Right forelimb (tissue), 1 donor: ENCODE measurements at regions not wholly inside any gene's neighbourhood (a gene's known extent, or its start where the extent isn't known, plus 50 kb on each side); places are given as distances from the start of the nearest gene placed in this dataset.

Source experiments
- DNase-seq: peaks from one replicate; pipeline ENCODE4 v3.0.0-alpha.2; 2018

GRCh38 chr20:22305381-22305780 is 279.0 kb downstream of the FOXA2 start:
- no peak for DNase-seq

DNA sequence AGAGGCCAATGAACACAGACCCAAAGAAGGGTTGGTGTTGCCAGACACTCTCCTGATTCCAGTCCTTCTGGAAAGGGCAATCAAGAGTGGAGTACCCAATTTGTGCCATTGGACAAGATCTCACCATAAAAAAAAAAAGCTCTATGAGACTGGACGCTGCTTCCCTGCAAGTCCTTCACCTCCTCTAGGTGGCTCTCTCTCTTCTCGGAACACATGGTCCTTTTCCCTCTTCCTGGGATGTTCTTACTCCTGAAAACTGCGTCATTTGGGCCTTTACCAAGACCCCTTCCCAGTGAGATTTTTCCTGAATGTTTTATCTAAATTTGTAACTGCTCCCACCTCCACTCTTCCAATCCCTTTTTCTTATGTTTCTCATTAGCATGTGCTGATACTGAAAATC is 280.8 kb downstream of the FOXA2 start:
- DNase-seq: no peak

- DNase-seq: no peak
These were observed 282.3 kb downstream of the FOXA2 start for GRCh38 chr20:22302039-22302438.

DNA sequence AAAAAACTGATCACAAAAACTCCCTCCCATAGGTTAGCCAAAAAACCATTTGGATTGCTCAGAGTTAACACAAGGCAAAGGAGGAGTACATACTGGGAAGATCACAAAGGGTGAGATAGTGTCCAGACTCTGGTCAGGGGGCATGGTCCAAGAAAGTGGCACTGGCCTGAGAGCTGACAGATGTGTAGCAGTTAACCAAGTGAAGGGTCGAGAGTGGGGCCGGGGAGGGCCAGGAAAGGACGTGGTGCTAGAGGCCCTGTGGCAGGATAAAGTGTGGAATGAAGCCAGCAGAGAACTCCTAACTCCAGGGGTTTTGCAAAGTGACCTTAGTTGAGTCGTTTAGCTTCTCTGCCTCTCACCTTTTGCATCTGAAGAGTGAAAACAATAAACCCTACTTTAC is 290.5 kb downstream of the FOXA2 start:
- DNase-seq: no peak

DNA sequence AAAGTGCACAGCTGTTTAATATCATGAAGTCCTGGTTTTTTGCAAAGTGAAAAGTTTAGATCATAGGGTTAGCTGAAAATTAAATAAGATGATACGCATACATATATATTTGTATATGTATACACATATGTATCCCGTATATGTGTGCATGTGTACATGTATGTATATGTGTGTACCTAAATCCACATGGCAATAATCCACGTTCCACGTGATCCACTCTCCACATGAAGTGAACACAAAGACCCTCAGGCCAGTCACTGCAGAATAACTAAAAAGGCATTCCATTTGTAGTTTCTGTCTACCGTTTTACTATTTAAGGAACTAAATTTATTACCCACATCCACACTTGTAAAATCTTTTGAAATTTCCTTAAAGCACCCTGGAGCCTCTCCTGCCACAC is 294.9 kb downstream of the FOXA2 start:
- DNase-seq: no peak

DNA sequence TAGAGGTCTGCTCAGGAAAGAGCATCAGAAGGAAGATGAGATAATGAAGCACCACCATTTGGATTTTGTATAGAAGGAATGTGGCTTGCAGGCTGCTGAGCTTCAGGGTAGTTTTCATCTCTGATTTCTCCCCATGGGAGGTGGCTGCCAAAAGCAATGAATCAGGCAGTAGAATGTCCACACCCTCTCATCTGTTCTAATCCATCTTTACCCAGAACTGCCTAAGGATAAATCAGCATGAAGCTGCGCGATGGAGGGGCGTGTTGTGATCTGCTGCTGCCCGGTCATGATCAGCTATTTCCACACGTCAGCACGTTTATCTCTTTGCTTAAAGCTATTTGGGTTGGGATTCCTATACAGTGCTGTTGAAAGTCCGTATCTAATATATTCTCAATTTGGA is 295.4 kb downstream of the FOXA2 start:
- DNase-seq: no peak

DNA sequence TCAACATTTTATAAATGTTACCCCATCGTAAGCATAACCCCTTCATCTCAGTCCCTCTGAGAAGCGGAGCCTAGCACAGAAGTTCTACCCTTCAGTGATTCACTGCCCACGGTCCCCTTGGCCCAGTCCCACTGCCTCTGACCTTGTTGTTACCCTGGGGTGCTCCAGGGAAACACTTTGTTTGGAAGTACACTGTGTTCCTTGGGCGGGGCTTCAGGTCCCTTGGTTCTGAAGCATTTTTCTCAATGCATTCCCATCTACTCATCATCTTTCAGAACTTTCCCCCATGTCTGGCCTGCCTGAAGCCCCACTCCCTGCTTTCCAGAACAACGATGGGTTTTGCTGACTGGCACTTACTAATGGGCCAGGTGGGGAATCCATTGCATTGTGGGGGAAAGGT is 296.2 kb downstream of the FOXA2 start:
- DNase-seq: no peak

DNA sequence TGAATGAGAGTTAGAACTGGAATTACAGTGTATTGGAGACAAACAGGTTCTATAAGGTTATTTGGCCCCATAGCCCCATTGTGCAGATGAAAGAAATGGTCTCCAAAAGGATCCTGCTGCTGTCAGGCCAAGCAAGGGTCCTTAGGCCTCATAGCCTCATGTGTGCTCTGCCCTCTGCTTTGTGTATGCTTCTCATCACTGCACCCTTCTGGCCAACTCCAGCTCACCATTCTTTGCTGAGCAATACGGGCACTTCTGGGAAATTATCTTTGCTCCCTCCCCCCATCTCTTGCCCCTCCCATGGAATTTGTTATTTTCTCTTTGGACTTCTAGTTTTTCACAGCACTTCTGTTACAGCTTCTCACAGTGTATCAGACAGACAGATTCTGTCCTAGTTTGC is 298.8 kb downstream of the FOXA2 start:
- DNase-seq: no peak

GRCh38 chr20:22282696-22283095 is 301.7 kb downstream of the FOXA2 start:
- DNase-seq: no peak

GRCh38 chr20:22274330-22274729 is 310.0 kb downstream of the FOXA2 start:
- DNase-seq: no peak

DNA sequence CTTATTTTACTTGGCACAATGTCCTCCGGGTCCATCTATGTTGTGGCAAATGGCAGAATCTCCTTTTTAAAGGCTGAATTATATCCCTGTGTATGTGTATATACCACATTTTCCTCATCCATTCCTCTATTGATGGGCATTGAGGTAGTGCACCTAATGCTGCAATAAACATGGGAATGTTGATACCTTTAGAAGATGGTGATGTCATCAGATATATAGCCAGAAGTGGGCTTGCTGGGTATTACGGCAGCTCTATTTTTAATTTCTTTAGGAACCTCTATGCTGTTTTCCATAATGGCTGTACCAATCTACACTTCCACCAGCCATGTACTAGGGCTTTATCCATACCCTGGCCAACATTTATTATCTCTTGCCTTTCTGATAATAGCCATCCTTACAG is 315.7 kb downstream of the FOXA2 start:
- no peak for DNase-seq

DNA sequence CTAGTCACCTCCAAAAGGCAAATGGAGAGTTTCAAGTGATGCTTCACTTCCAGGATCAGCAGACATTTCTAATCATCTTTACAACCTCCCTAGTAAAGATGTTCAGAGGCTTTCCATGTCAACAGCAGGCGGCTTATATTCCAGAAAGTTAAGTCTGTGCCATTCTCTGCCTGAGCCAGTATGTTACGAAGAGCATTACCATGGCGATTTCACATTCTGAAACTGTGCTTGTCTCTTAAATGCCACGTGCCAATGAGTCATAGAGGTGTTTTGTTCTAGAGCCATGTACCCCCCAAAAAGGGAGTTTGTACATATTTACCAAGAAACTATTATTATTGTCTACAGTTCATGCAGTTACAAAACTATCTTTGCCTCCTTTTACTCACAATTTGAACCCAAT is 319.5 kb downstream of the FOXA2 start:
- no peak for DNase-seq

DNA sequence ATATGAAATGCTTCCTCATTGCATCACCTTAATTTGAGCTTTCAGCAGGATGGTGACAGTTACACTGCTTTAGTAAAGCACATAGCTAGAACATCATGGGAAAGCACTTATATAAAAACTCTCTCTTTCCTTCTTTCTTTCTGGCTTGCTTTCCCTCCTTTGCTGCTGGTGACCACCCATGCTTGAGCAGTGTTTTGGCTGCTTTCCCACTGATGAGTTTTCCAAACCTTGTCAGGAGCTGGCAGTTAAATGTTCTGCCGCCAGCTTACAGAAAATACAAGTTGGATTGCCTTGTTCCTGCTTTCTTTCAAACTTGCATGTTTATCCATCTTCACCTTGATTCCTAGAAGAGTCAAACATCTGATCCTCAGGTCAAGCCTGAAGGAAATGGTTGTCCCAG is 323.9 kb downstream of the FOXA2 start:
- DNase-seq: no peak

DNA sequence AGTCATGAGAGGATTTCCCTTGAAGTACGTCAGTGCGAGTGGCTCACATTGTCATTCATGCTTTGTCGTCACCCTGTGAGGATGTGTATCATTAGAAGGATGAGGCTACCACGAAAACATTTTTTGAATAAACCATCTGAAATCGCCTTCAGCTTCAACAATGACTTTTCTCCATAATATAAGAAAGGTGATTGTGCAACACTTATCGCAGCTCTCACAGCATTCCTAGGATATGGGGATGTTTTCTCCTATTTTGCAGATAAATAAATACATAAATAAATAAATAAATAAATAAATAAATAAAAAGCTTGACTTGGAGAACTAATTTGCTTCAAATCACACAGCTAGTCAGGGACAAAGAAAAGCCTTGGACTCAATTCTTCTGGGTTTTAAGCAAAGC is 326.5 kb downstream of the FOXA2 start:
- DNase-seq: no peak

- DNase-seq: no peak
These were observed 336.2 kb downstream of the FOXA2 start for GRCh38 chr20:22248051-22248667.

- DNase-seq: no peak
These were observed 339.2 kb downstream of the FOXA2 start for GRCh38 chr20:22245139-22245538.

- DNase-seq: no peak
These were observed 341.3 kb downstream of the FOXA2 start for GRCh38 chr20:22243067-22243466.

DNA sequence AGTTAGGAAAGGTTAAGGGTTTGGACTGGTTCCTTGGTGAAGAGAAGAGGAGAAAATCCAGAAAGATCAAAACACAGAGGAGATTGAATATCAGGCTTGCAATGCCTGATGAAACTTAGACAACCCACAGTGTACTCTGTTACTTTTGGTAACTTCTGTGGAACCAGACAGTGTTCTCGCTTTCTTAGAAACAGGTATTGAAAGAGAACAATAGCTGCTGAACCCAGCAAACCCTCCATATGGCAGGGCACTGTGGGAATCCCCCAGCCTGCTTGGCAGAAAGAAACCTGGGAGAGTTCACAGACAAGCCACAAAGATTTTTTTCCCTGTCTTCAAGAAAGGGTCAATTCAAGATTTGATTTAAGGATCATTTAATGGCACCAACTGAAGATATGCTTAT is 342.8 kb downstream of the FOXA2 start:
- no peak for DNase-seq

DNA sequence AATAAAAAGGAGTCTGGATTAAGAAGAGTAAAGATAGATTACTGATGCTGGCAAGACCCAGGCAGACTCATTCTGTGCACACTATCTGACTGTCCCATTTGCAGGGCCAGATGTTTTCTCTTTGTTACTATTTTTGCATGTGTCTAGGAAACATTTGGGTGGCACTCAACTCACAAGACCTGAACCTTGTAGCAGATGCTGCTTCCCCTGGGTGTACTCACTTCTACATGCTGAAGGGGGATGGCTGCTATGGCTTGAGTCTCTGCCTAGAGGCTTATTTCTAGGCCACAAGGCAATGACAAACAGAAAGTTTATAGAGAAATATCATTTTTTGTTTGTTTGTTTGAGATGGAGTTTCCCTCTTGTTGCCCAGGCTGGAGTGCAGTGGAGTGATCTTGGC is 351.4 kb downstream of the FOXA2 start:
- DNase-seq: no peak

- no peak for DNase-seq
These were observed 351.9 kb downstream of the FOXA2 start for GRCh38 chr20:22232473-22232872.

- DNase-seq: no peak
These were observed 357.3 kb downstream of the FOXA2 start for GRCh38 chr20:22226849-22227700.

DNA sequence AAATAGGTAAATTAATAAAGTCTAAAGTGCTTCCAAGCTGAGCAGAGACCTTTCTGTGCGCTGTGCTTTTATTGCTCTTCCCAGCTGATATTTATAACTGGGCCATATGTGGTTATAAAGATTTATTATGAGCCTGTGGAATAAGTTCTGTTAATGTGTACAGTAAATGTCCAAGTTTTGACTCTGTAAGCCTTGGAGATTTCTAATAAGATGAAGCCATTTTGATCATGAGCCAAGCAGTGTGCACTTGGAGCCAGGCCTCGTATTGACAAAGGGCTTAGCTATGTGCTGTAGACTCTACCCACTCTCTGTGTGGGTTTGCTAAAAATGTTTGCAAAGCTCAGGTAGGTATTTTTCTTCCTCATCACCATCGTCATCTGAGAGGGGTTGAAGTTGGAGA is 361.1 kb downstream of the FOXA2 start:
- DNase-seq: no peak

- no peak for DNase-seq
These were observed 366.5 kb downstream of the FOXA2 start for GRCh38 chr20:22217712-22218352.

DNA sequence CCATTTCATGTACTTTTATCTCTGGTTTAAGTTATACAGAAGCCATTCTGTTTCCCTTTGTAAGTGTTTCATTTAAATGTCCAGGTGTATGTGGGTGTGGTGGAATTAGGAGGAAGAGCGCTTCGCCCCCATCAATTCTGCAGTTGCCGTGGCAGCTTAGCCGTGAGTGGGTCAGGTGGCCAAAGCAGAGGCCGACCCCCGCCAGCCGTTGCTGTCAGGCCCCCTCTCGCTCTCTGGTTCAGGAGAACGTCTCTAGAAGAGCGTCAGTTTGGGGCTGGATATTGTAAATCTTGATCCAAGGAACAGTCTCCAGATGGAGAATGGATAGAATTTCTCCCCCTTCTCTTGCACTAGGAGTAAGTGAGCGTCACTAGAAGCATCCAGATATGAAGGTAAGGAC is 367.4 kb downstream of the FOXA2 start:
- no peak for DNase-seq
